ENCODE measurements at regions not wholly inside any gene's neighbourhood (a gene's known extent, or its start where the extent isn't known, plus 50 kb on each side); places are given as distances from the start of the nearest gene placed in this dataset.

- no peaks in the 10 kb centered on the region for H3K36me3 Mint-ChIP-seq (ENCODE audit: low read depth, unreplicated experiment)
- no peaks in the 10 kb centered on the region for H3K27me3 Mint-ChIP-seq (ENCODE audit: low read depth, unreplicated experiment)
- Histone ChIP-seq H3K9me3 (ENCODE audit: insufficient read depth, low read depth, low read length) (no peaks in the 10 kb centered on the region), H3K4me1 (ENCODE audit: insufficient read depth, low read length) (no peaks in the 10 kb centered on the region), H3K4me3 (ENCODE audit: insufficient read depth, low read depth, low read length) (no peak overlapping the region), H4K20me1 (ENCODE audit: insufficient read depth, low read length) (no peaks in the 10 kb centered on the region), H3K36me3 (ENCODE audit: insufficient read depth, low read length) (no peaks in the 10 kb centered on the region), H2AFZ (ENCODE audit: low read depth, low read length) (no peak overlapping the region), H3K9ac (ENCODE audit: low read length) (no peak overlapping the region), H3K27me3 (ENCODE audit: insufficient read depth, low read length) (no peaks in the 10 kb centered on the region), H3K27ac (ENCODE audit: low read depth, low read length) (no peak overlapping the region), H3K4me2 (ENCODE audit: low read length) (no peak overlapping the region), H3K79me2 (ENCODE audit: insufficient read depth, low read length) (no peaks in the 10 kb centered on the region)
- no peak overlapping the region for H3K4me3 Mint-ChIP-seq (ENCODE audit: unreplicated experiment)
- peaks cover 6% of the 10 kb centered on the region for H3K4me1 Mint-ChIP-seq (ENCODE audit: low read depth, unreplicated experiment)
- H3K9me3 Mint-ChIP-seq (ENCODE audit: unreplicated experiment) = no peaks in the 10 kb centered on the region
- TF ChIP-seq EZH2 (IDR thresholded peaks at IDR 0.05; ENCODE audit: insufficient read depth, low read length) (no peak), CTCF (IDR thresholded peaks at IDR 0.05; ENCODE audit: insufficient read depth, low read depth, low read length) (no peak)
- no peak overlapping the region for H3K27ac Mint-ChIP-seq (ENCODE audit: unreplicated experiment)
- FAIRE-seq (no peak), DNase-seq (ENCODE audit: low read depth) (no peak)
Measured at GRCh38 chr6:8155259-8156012, 53.1 kb upstream of the EEF1E1 start.

Data from astrocyte (in vitro differentiated cells and primary cell).